ENCODE measurements at regions not wholly inside any gene's neighbourhood (a gene's known extent, or its start where the extent isn't known, plus 50 kb on each side); places are given as distances from the start of the nearest gene placed in this dataset.
A peak's percentile ranks its signal among the peaks of the same experiment; 100 is the strongest.

GRCh38 chr7:121621937-121622336, 225.8 kb upstream of the FAM3C start:
- Histone ChIP-seq H3K9me2 (no peaks in the 10 kb centered on the region), H3K79me2 (ENCODE audit: insufficient read depth) (no peaks in the 10 kb centered on the region), H3K27ac (ENCODE audit: low read depth in 2 of 2, low read length in 1 of 2) (no peak overlapping the region), H3K9ac (no peak overlapping the region), H3F3A (replicated peaks; ENCODE audit: insufficient read depth) (peaks cover 3% of the 10 kb centered on the region), H3K9me3 (0 out of 2 replicates have a peak, but pooled peaks cover 8% of the 10 kb centered on the region), H3K4me3 (ENCODE audit: low read depth in 2 of 2, low read length in 1 of 2) (no peak overlapping the region), H3K4me2 (no peak overlapping the region), H4K20me1 (ENCODE audit: insufficient read depth) (no peaks in the 10 kb centered on the region), H3K36me3 (replicated peaks in 1 of 2; ENCODE audit: control insufficient read depth in 1 of 2, insufficient read depth in 2 of 2, low read length in 1 of 2) (no peaks in the 10 kb centered on the region), H3K27me3 (ENCODE audit: insufficient read depth) (no peaks in the 10 kb centered on the region; the same call in 1 of the 2 replicates), H3K4me1 (ENCODE audit: control insufficient read depth in 1 of 2, insufficient read depth in 2 of 2, low read depth in 1 of 2, low read length in 1 of 2) (no peaks in the 10 kb centered on the region), H2AFZ (ENCODE audit: low read depth) (peak overlapping the region; percentile 12; the same call in 1 of the 2 replicates)
- ChIA-PET CTCF (interaction anchor here (1.6 kb wide), 1 partner anchor 896 kb away, joined by 3 read pairs; no protein-coding TSS in a partner anchor), POLR2A (no interaction called here)
- TF ChIP-seq FOXM1 (IDR thresholded peaks at IDR 0.05; ENCODE audit: low read depth), result no peak
- TF ChIP-seq NFIC (IDR thresholded peaks at IDR 0.05; ENCODE audit: borderline replicate concordance), result no peak
- no peak for TF ChIP-seq SIN3A (IDR thresholded peaks at IDR 0.05; ENCODE audit: borderline replicate concordance, low read depth, low read length)
- TF ChIP-seq EP300 (IDR thresholded peaks at IDR 0.05; ENCODE audit: borderline replicate concordance in 1 of 2, low read depth in 1 of 2, low read length in 1 of 2), result no peak
- no peak for TF ChIP-seq CHD2 (IDR thresholded peaks at IDR 0.05; ENCODE audit: low read length, partially characterized antibody)
- TF ChIP-seq NRF1 (IDR thresholded peaks at IDR 0.05; ENCODE audit: low read depth, low read length), result no peak
- no peak for TF ChIP-seq RAD21 (IDR thresholded peaks at IDR 0.05; ENCODE audit: low read length)
- no peak for DNase-seq
- 7% methylated on average over 4 of the region's 4 CpGs for WGBS (ENCODE audit: low lambda C conversion rate)

DNA sequence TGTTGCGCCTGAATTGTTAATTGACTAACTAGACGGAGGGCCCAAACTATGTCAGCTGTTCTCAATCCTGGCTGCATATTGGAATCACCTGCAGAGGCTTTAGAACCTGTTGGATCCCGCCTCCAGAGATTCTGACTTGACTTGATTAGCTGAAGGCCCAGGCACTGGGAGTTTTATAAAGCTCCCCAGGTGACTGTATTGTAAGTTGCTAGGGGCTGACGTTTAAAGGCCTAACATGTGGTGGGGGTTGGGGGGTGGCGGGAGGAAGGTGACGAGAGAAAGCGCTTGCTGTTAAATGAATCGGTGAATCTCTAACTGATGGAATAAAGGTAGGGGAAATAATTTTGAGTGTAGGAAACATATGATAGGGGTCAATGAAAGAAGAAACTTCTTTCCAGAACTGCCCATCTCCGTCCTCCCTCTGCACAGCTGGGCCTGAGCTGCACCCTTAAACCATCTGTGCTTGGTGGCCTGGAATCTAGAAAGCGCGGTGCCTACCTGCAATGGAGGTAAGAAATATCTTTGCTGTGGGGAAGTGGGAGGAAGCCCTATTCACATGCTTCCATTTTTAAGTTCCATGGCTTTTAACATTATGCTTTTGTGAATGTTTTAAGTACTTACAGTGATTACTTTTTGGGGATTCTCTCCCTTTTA, 225.0 kb upstream of the FAM3C start:
- H3K4me3 ChIP-seq (ENCODE audit: low read depth in 2 of 2, low read length in 1 of 2), result no peak overlapping the region
- no peaks in the 10 kb centered on the region for H3K9me2 ChIP-seq
- H2AFZ ChIP-seq (ENCODE audit: low read depth), result no peak overlapping the region
- POLR2A ChIA-PET, result no interaction called here
- H3K36me3 ChIP-seq (replicated peaks in 1 of 2; ENCODE audit: control insufficient read depth in 1 of 2, insufficient read depth in 2 of 2, low read length in 1 of 2), result no peaks in the 10 kb centered on the region
- H3K9ac ChIP-seq, result no peak overlapping the region
- no peak overlapping the region for H3K27ac ChIP-seq (ENCODE audit: low read depth in 2 of 2, low read length in 1 of 2)
- no peaks in the 10 kb centered on the region for H3F3A ChIP-seq (replicated peaks; ENCODE audit: insufficient read depth)
- no peaks in the 10 kb centered on the region for H3K79me2 ChIP-seq (ENCODE audit: insufficient read depth)
- H3K4me1 ChIP-seq (ENCODE audit: control insufficient read depth in 1 of 2, insufficient read depth in 2 of 2, low read depth in 1 of 2, low read length in 1 of 2), result no peaks in the 10 kb centered on the region
- no peak overlapping the region for H3K4me2 ChIP-seq
- no peak for DNase-seq
- WGBS (ENCODE audit: low lambda C conversion rate), result 32% methylated on average over 11 of the region's 11 CpGs
- H3K27me3 ChIP-seq (ENCODE audit: insufficient read depth), result no peaks in the 10 kb centered on the region; the same call in 1 of the 2 replicates
- 0 out of 2 replicates have a peak, but pooled peaks cover 8% of the 10 kb centered on the region for H3K9me3 ChIP-seq
- H4K20me1 ChIP-seq (ENCODE audit: insufficient read depth), result no peaks in the 10 kb centered on the region
- TF ChIP-seq EP300 (IDR thresholded peaks at IDR 0.05; ENCODE audit: borderline replicate concordance in 1 of 2, low read depth in 1 of 2, low read length in 1 of 2), result no peak
- TF ChIP-seq TAF1 (IDR thresholded peaks at IDR 0.05; ENCODE audit: borderline replicate concordance, low read depth, low read length), result no peak
- no peak for TF ChIP-seq RXRA (IDR thresholded peaks at IDR 0.05; ENCODE audit: borderline replicate concordance, low read depth)
- no peak for TF ChIP-seq EZH2phosphoT487 (IDR thresholded peaks at IDR 0.05; ENCODE audit: borderline replicate concordance, low read depth)
- no peak for TF ChIP-seq FOXJ3 (CRISPR knock-in tag; IDR thresholded peaks at IDR 0.05)
- TF ChIP-seq USF1 (IDR thresholded peaks at IDR 0.05; ENCODE audit: borderline replicate concordance, low read depth), result no peak
- TF ChIP-seq, protein P1, sequence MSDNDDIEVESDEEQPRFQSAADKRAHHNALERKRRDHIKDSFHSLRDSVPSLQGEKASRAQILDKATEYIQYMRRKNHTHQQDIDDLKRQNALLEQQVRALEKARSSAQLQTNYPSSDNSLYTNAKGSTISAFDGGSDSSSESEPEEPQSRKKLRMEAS (IDR thresholded peaks at IDR 0.05; ENCODE audit: low read depth), result no peak
- no peak for TF ChIP-seq FOXM1 (IDR thresholded peaks at IDR 0.05; ENCODE audit: low read depth)
- TF ChIP-seq FOSL2 (IDR thresholded peaks at IDR 0.05; ENCODE audit: borderline replicate concordance, low read depth), result no peak
- TF ChIP-seq JUND (IDR thresholded peaks at IDR 0.05), result no peak
- TF ChIP-seq, protein P2, sequence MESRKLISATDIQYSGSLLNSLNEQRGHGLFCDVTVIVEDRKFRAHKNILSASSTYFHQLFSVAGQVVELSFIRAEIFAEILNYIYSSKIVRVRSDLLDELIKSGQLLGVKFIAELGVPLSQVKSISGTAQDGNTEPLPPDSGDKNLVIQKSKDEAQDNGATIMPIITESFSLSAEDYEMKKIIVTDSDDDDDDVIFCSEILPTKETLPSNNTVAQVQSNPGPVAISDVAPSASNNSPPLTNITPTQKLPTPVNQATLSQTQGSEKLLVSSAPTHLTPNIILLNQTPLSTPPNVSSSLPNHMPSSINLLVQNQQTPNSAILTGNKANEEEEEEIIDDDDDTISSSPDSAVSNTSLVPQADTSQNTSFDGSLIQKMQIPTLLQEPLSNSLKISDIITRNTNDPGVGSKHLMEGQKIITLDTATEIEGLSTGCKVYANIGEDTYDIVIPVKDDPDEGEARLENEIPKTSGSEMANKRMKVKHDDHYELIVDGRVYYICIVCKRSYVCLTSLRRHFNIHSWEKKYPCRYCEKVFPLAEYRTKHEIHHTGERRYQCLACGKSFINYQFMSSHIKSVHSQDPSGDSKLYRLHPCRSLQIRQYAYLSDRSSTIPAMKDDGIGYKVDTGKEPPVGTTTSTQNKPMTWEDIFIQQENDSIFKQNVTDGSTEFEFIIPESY (IDR thresholded peaks at IDR 0.05; ENCODE audit: borderline replicate concordance, low read depth), result no peak
- no peak for TF ChIP-seq YY1 (IDR thresholded peaks at IDR 0.05; ENCODE audit: low read depth)
- no peak for TF ChIP-seq MEF2A (IDR thresholded peaks at IDR 0.05; ENCODE audit: borderline replicate concordance, low read depth)
- no peak for TF ChIP-seq SIN3A (IDR thresholded peaks at IDR 0.05; ENCODE audit: borderline replicate concordance, low read depth, low read length)
- TF ChIP-seq NFIC (IDR thresholded peaks at IDR 0.05; ENCODE audit: borderline replicate concordance), result no peak
- TF ChIP-seq, protein P3, sequence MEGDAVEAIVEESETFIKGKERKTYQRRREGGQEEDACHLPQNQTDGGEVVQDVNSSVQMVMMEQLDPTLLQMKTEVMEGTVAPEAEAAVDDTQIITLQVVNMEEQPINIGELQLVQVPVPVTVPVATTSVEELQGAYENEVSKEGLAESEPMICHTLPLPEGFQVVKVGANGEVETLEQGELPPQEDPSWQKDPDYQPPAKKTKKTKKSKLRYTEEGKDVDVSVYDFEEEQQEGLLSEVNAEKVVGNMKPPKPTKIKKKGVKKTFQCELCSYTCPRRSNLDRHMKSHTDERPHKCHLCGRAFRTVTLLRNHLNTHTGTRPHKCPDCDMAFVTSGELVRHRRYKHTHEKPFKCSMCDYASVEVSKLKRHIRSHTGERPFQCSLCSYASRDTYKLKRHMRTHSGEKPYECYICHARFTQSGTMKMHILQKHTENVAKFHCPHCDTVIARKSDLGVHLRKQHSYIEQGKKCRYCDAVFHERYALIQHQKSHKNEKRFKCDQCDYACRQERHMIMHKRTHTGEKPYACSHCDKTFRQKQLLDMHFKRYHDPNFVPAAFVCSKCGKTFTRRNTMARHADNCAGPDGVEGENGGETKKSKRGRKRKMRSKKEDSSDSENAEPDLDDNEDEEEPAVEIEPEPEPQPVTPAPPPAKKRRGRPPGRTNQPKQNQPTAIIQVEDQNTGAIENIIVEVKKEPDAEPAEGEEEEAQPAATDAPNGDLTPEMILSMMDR (IDR thresholded peaks at IDR 0.05), result no peak
- no peak for TF ChIP-seq ELF1 (IDR thresholded peaks at IDR 0.05)
- CTCF ChIA-PET, result interaction anchor here (0.8 to 1.6 kb wide), 2 partner anchors 8 to 896 kb away, joined by 3 read pairs; no protein-coding TSS in a partner anchor

Measured in SK-N-SH (cell line).